Activated T-cell treated with anti-CD3 and anti-CD28 coated beads for 1 hour (primary cell): ENCODE measurements at regions not wholly inside any gene's neighbourhood (a gene's known extent, or its start where the extent isn't known, plus 50 kb on each side); places are given as distances from the start of the nearest gene placed in this dataset.
"Not testable (repeated sequence)": the region's sequence is repeated elsewhere in the genome, so short reads cannot be mapped to it uniquely, and the experiment has no call there.

Experiments
- DNase-seq: peaks from one replicate; pipeline ENCODE4 v3.0.0-alpha.2; 2020; ENCODE audit warnings: low read depth

GRCh38 chr7:65744406-65744805 lies 128.5 kb upstream of the VKORC1L1 start:
- no peak for DNase-seq

DNA sequence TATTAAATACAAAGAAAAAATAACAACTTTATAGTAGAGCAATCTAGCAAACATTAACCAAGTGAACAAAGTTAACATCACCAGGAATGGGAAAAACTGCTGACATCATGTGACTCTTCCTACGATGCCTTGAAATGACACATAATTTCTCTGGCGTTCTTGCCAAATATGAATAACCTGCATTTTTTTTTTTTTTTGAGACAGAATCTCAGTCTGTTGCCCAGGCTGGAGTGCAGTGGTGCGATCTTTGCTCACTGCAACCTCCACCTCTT lies 126.5 kb upstream of the VKORC1L1 start:
- no peak for DNase-seq

DNA sequence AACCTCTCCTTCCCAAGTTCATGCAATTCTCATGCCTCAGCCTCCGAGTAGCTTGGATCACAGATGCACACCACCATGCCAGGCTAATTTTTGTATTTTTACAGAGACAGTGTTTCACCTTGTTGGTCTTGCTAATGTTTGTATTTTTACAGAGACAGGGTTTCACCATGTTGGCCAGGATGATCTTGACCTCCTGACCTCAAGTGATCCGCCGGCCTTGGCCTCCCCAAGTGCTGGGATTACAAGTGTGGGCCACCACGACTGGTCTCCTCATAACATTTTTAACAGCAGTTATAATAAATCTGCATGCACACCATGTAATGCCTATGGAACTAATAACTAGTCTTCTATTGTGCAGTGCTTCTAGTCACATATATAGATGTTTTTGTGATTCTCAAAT lies 123.8 kb upstream of the VKORC1L1 start:
- DNase-seq = no peak

DNA sequence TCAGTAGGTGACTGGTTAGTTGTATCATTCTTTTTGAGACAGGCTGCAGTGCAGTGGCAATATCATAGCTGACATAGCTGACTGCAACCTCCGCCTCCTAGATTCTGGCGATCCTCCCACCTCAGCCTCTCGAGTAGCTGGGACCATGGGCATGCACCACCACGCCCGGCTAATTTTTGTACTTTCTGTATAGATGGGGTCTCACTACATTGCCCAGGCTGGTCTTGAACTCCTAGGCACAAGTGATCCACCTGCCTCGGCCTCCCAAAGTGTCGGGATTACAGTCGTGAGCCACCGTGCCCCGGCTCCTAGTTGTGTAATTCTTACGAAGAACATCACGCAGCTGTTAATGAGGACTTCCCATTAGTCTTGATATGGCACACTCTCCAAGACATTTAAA lies 123.4 kb upstream of the VKORC1L1 start:
- no peak for DNase-seq

- DNase-seq = peak; percentile 76
Observed at GRCh38 chr7:65750511-65751344, 122.1 kb upstream of the VKORC1L1 start.

GRCh38 chr7:65754070-65754469 lies 118.8 kb upstream of the VKORC1L1 start:
- DNase-seq = not testable (repeated sequence)

GRCh38 chr7:65758991-65759390 lies 113.9 kb upstream of the VKORC1L1 start:
- DNase-seq = not testable (repeated sequence)

DNA sequence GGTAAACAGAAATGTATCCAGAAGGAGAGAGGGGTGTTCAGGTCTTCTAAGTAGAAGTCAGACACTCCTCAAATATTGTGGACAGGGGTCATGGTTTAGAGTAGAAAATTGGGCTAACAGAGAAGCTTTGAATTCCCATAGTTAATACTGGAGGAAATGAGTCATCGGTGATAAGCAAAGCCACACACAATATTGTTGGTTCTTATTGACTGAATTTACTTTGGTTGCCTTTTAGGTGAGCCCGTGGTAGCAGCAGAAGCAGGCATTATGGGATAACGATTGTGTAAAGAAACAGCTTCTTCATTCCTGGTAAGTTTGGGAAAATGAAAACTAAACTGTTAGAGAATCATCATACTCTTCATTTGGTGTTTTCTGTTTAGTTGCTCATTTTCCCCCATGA lies 110.2 kb upstream of the VKORC1L1 start:
- DNase-seq = not testable (repeated sequence)

DNA sequence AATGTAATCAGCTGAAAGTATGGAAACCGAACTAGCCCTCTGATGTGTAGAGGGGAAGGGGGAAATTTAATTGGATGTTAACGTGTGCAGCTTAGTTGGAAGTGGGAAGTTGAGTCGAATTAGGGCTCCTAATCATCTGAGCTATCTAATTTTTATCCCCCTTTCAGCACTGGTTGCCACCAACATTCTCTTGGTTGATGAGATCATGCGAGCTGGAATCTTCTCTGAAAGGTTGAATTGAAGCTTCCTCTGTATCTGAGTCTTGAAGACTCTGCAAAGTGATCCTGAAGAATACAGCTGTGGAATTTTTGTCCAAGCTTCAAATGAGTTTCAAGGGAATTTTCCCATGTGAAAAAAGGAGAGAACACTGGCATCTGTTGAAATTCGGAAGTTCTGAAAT lies 109.8 kb upstream of the VKORC1L1 start:
- DNase-seq = not testable (repeated sequence)

- peak; percentile 92 for DNase-seq
Observed at GRCh38 chr7:65770473-65771225, 102.2 kb upstream of the VKORC1L1 start.

DNA sequence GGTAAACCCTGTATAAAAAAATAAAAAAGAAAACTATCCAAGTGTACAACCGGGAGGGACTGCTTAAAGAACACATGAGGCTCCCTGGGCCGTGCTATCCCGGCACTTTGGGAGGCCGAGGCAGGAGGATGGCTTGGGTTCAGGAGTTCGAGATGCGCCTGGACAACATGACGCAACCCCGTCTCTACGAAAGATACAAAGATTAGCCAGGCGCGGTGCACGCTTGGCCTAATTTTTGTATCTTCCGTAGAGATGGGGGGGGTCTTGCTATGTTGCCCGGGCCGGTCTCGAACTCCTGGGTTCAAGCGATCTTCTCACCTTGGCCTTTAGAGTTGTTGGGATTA lies 101.7 kb upstream of the VKORC1L1 start:
- DNase-seq = not testable (repeated sequence)

DNA sequence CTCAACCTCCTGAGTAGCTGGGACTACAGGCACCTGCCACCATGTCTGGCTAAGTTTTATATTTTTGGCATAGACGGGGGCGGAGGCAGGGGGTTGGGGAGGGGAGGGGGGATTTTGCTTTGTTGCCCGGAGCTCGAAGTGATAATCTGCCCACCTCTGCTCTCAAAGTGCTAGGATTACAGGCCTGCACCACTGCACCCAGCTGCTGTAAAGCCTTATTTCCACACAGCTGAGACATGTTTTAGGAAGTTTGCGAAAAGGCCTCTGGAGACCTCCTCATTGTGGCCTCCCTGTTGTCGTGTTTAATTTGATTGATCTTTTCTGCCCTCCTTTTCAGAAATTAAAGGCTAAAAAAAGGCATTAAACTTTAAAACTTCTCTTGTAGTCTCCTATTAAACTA lies 96.2 kb upstream of the VKORC1L1 start:
- DNase-seq = not testable (repeated sequence)

GRCh38 chr7:65789943-65790342 lies 82.9 kb upstream of the VKORC1L1 start:
- not testable (repeated sequence) for DNase-seq

GRCh38 chr7:65791788-65792187 lies 81.1 kb upstream of the VKORC1L1 start:
- not testable (repeated sequence) for DNase-seq

DNA sequence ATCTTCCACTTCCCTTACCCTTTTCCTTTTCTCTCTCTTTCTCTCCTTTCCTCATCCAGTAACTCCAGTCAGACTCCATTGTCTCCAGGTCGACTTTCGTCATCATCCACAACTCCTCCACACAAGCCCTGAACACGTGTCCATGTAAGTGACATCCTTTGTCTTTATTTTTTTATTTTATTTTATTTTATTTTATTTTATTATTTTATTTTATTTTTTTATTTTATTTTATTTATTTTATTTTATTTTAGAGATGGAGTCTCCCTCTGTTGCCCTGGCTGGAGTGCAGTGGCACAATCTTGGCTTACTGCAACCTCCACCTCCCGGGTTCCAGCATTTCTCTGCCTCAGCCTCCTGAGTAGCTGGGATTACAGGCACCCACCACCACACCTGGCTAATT lies 80.1 kb upstream of the VKORC1L1 start:
- not testable (repeated sequence) for DNase-seq

GRCh38 chr7:65794671-65795391 lies 78.0 kb upstream of the VKORC1L1 start:
- DNase-seq = not testable (repeated sequence)

DNA sequence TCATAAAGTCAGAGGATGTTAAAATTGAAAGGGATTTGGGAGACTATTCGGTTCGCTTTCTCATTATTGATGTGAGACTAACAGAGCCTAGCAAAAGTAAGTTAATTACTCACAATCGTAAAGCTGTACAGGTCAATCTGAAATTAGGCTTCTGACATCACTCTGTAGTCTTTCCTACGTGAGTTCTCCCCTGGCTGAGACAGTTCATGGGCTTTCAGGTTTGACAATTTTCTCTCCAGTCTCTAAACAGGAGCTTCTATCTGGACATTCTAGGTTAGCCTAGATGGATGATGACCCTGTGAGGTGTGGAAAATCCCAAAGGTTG lies 77.5 kb upstream of the VKORC1L1 start:
- not testable (repeated sequence) for DNase-seq

GRCh38 chr7:65796205-65796604 lies 76.7 kb upstream of the VKORC1L1 start:
- no peak for DNase-seq

DNA sequence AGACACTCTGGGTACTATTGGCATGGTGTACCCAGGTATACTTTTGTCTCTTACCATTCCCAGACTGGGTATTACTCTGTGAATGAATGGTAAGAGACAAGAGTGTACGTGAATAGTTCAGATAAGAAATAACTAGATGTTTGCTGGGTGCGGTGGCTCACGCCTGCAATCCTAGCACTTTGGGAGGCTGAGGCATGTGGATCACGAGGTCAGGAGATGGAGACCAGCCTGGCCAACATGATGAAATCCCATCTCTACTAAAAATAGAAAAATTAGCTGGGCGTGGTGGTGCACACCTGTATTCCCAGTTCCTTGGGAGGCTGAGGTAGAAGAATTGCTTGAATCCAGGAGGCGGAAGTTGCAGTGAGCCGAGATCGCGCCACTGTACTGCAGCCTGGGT lies 75.8 kb upstream of the VKORC1L1 start:
- DNase-seq = not testable (repeated sequence)

DNA sequence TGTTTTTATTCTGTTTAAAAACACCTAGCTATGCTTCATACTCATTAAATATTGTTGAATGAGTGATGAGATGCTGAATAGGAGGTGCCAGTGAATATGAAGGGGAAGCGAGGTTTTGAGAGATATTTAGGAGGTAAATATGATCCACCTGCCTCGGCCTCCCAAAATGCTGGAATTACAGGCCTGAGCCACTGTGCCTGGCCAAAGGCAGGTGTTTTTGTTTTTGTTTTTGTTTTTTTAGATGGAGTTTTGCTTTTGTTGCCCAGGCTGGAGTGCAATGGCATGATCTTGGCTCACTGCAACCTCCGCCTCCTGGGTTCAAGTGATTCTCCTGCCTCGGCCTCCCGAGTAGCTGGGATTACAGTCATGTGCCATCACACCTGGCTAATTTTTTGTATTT lies 75.3 kb upstream of the VKORC1L1 start:
- DNase-seq = not testable (repeated sequence)

DNA sequence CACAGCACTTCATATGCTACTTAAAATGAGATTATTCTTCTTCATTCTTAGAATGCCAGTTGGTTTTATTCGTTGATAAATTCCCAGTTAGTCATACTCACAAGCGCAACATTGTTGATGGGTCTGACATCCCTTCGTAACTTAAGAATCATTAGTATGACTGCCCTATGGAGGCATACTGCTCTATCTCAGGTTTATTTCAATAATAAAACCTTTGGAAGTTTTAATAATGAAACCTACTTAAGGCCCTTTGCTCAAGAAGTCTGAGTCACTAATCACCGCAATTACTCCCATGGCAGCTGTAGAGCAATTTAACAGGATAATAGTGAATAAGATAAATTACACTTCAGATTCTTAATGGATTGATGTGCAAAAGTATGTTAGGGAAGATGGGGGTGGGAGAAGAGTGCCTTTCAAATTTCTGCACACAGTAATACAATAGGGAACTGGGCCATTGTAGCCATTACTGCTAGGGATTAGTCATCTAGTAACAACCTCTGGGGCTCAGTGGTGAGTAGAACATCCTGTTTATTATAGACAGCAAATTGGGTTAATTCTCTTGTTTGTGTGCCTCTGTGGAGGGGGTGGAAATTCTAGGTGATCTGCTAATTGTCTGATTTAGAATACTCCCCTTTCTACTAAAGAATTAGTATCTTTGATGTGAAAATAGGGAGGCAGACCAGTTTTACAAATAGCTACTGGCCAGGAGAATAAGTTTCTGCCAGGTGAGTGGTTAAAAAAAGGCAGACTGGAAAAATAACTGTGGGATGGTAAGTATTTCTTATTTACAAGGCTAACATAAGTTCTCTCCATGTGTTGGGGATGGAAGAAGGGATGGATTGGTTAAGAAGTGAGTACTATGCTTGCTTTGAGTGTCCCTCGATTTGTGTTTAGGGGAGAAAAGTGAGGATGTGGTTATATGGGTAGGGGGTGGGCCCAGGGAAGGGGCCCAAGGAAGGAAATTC lies 74.5 kb upstream of the VKORC1L1 start:
- DNase-seq = no peak

DNA sequence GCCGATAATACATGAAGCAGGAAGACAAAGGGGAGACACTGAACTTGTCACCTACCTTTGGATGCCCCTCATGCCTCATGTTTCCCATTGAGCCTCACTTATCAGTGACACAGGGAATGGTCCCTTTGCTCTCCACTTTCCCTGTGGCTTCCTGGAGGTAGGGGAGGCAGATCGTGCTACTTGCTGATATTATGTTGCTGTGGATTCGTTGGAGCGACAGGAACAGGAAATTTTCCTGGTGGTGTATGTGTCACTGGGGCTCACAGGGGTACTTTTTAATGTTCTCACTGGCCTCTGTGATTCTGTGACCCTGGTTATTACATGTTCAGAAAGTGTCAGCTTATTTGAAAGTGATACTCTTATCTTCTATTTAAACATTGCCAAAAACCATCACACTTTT lies 72.7 kb upstream of the VKORC1L1 start:
- DNase-seq = not testable (repeated sequence)
